ENCODE measurements at regions not wholly inside any gene's neighbourhood (a gene's known extent, or its start where the extent isn't known, plus 50 kb on each side); places are given as distances from the start of the nearest gene placed in this dataset.

- H3K4ac ChIP-seq (ENCODE audit: low read depth, low read length), result no peak overlapping the region
- H2AK5ac ChIP-seq (ENCODE audit: low read length), result no peak overlapping the region
- no peak overlapping the region for H3K18ac ChIP-seq (ENCODE audit: low read length)
- no peak overlapping the region for H3K23ac ChIP-seq (ENCODE audit: low read length)
- H2BK12ac ChIP-seq (ENCODE audit: low read length), result no peak overlapping the region
- WGBS (ENCODE audit: extremely low coverage, insufficient coverage, insufficient read length), result no CpG with 5 or more reads among the region's 3 CpGs
- no peaks in the 10 kb centered on the region for H3K79me2 ChIP-seq (ENCODE audit: control insufficient read depth, insufficient read depth, low read length, poor library complexity)
- H2BK5ac ChIP-seq (ENCODE audit: low read depth, low read length, poor library complexity), result no peak overlapping the region
- no peak overlapping the region for H4K8ac ChIP-seq (ENCODE audit: low read depth, low read length)
- H3K4me2 ChIP-seq (ENCODE audit: low read length), result no peak overlapping the region
- H3K4me1 ChIP-seq (ENCODE audit: control insufficient read depth in 1 of 2, insufficient read depth in 2 of 2, low read length in 2 of 2), result peaks cover 0 to 3% of the 10 kb centered on the region in 2 experiments
- H3K36me3 ChIP-seq (ENCODE audit: control insufficient read depth in 1 of 2, insufficient read depth in 2 of 2, low read length in 2 of 2), result peaks cover 0 to 3% of the 10 kb centered on the region in 2 experiments
- H3K27ac ChIP-seq (ENCODE audit: low read depth, low read length), result no peak overlapping the region
- no peak overlapping the region for H3K9ac ChIP-seq (ENCODE audit: low read length)
- peaks cover 2% of the 10 kb centered on the region for H3K9me3 ChIP-seq (ENCODE audit: insufficient read depth, low read depth, low read length)
- H3K79me1 ChIP-seq (ENCODE audit: low read length), result no peaks in the 10 kb centered on the region
- no peak overlapping the region for H3K14ac ChIP-seq (ENCODE audit: low read length)
- H3K27me3 ChIP-seq (ENCODE audit: insufficient read depth, low read length), result no peaks in the 10 kb centered on the region
- no peak overlapping the region for H4K91ac ChIP-seq (ENCODE audit: low read depth, low read length)
- no peak for DNase-seq
- no peak overlapping the region for H4K12ac ChIP-seq (ENCODE audit: low read depth, low read length)
- no peak overlapping the region for H3K4me3 ChIP-seq (ENCODE audit: low read depth, low read length)
- no peak overlapping the region for H2AFZ ChIP-seq (ENCODE audit: insufficient read depth, low read length, poor library complexity)
- H2BK120ac ChIP-seq (ENCODE audit: insufficient read depth, low read length, poor library complexity), result no peak overlapping the region
These were observed 214.6 kb downstream of the PRL start for GRCh38 chr6:22082218-22082617.

GRCh38 chr6:22083119-22083518, 213.7 kb downstream of the PRL start:
- Histone ChIP-seq H3K4me2 (ENCODE audit: low read length) (no peak overlapping the region), H2AFZ (ENCODE audit: insufficient read depth, low read length, poor library complexity) (no peak overlapping the region), H2BK120ac (ENCODE audit: insufficient read depth, low read length, poor library complexity) (no peak overlapping the region), H2AK5ac (ENCODE audit: low read length) (no peak overlapping the region), H3K9me3 (ENCODE audit: insufficient read depth, low read depth, low read length) (peaks cover 2% of the 10 kb centered on the region), H3K14ac (ENCODE audit: low read length) (no peak overlapping the region), H3K4me1 (ENCODE audit: control insufficient read depth in 1 of 2, insufficient read depth in 2 of 2, low read length in 2 of 2) (peaks cover 0 to 3% of the 10 kb centered on the region in 2 experiments), H4K91ac (ENCODE audit: low read depth, low read length) (no peak overlapping the region), H3K18ac (ENCODE audit: low read length) (no peak overlapping the region), H3K27ac (ENCODE audit: low read depth, low read length) (no peak overlapping the region), H3K4ac (ENCODE audit: low read depth, low read length) (no peak overlapping the region), H3K4me3 (ENCODE audit: low read depth, low read length) (no peak overlapping the region), H3K36me3 (ENCODE audit: control insufficient read depth in 1 of 2, insufficient read depth in 2 of 2, low read length in 2 of 2) (peaks cover 0 to 3% of the 10 kb centered on the region in 2 experiments), H3K79me1 (ENCODE audit: low read length) (no peaks in the 10 kb centered on the region), H3K23ac (ENCODE audit: low read length) (no peak overlapping the region), H4K12ac (ENCODE audit: low read depth, low read length) (no peak overlapping the region), H2BK12ac (ENCODE audit: low read length) (no peak overlapping the region), H2BK5ac (ENCODE audit: low read depth, low read length, poor library complexity) (no peak overlapping the region), H3K79me2 (ENCODE audit: control insufficient read depth, insufficient read depth, low read length, poor library complexity) (no peaks in the 10 kb centered on the region), H3K27me3 (ENCODE audit: insufficient read depth, low read length) (no peaks in the 10 kb centered on the region), H3K9ac (ENCODE audit: low read length) (no peak overlapping the region), H4K8ac (ENCODE audit: low read depth, low read length) (no peak overlapping the region)
- WGBS (ENCODE audit: extremely low coverage, insufficient coverage, insufficient read length), result no CpG with 5 or more reads among the region's 1 CpG
- DNase-seq, result no peak

GRCh38 chr6:22087960-22088706, 208.7 kb downstream of the PRL start:
- Histone ChIP-seq H4K91ac (ENCODE audit: low read depth, low read length) (no peak overlapping the region), H3K4me2 (ENCODE audit: low read length) (no peak overlapping the region), H3K79me1 (ENCODE audit: low read length) (no peaks in the 10 kb centered on the region), H3K23ac (ENCODE audit: low read length) (no peak overlapping the region), H3K9ac (ENCODE audit: low read length) (no peak overlapping the region), H2AK5ac (ENCODE audit: low read length) (no peak overlapping the region), H2BK5ac (ENCODE audit: low read depth, low read length, poor library complexity) (no peak overlapping the region), H2BK120ac (ENCODE audit: insufficient read depth, low read length, poor library complexity) (no peak overlapping the region), H3K4ac (ENCODE audit: low read depth, low read length) (no peak overlapping the region), H2BK12ac (ENCODE audit: low read length) (no peak overlapping the region), H4K8ac (ENCODE audit: low read depth, low read length) (no peak overlapping the region), H4K12ac (ENCODE audit: low read depth, low read length) (no peak overlapping the region), H3K79me2 (ENCODE audit: control insufficient read depth, insufficient read depth, low read length, poor library complexity) (no peaks in the 10 kb centered on the region), H3K27ac (ENCODE audit: low read depth, low read length) (no peak overlapping the region), H3K14ac (ENCODE audit: low read length) (no peak overlapping the region), H3K4me3 (ENCODE audit: low read depth, low read length) (no peak overlapping the region), H3K9me3 (ENCODE audit: insufficient read depth, low read depth, low read length) (peaks cover 2% of the 10 kb centered on the region), H2AFZ (ENCODE audit: insufficient read depth, low read length, poor library complexity) (no peak overlapping the region), H3K4me1 (ENCODE audit: control insufficient read depth in 1 of 2, insufficient read depth in 2 of 2, low read length in 2 of 2) (no peaks in the 10 kb centered on the region), H3K27me3 (ENCODE audit: insufficient read depth, low read length) (no peaks in the 10 kb centered on the region), H3K18ac (ENCODE audit: low read length) (no peak overlapping the region), H3K36me3 (ENCODE audit: control insufficient read depth in 1 of 2, insufficient read depth in 2 of 2, low read length in 2 of 2) (peaks cover 0 to 1% of the 10 kb centered on the region in 2 experiments)
- no CpG with 5 or more reads among the region's 9 CpGs for WGBS (ENCODE audit: extremely low coverage, insufficient coverage, insufficient read length)
- DNase-seq, result no peak

GRCh38 chr6:22091424-22091948, 205.3 kb downstream of the PRL start:
- Histone ChIP-seq H2AFZ (ENCODE audit: insufficient read depth, low read length, poor library complexity) (no peak overlapping the region), H3K79me1 (ENCODE audit: low read length) (no peaks in the 10 kb centered on the region), H4K12ac (ENCODE audit: low read depth, low read length) (no peak overlapping the region), H3K23ac (ENCODE audit: low read length) (no peak overlapping the region), H3K9ac (ENCODE audit: low read length) (no peak overlapping the region), H3K4me3 (ENCODE audit: low read depth, low read length) (no peak overlapping the region), H2AK5ac (ENCODE audit: low read length) (no peak overlapping the region), H3K27ac (ENCODE audit: low read depth, low read length) (no peak overlapping the region), H3K4ac (ENCODE audit: low read depth, low read length) (no peak overlapping the region), H2BK120ac (ENCODE audit: insufficient read depth, low read length, poor library complexity) (no peak overlapping the region), H3K4me1 (ENCODE audit: control insufficient read depth in 1 of 2, insufficient read depth in 2 of 2, low read length in 2 of 2) (no peaks in the 10 kb centered on the region), H3K27me3 (ENCODE audit: insufficient read depth, low read length) (no peaks in the 10 kb centered on the region), H3K14ac (ENCODE audit: low read length) (no peak overlapping the region), H2BK5ac (ENCODE audit: low read depth, low read length, poor library complexity) (no peak overlapping the region), H3K18ac (ENCODE audit: low read length) (no peak overlapping the region), H3K79me2 (ENCODE audit: control insufficient read depth, insufficient read depth, low read length, poor library complexity) (no peaks in the 10 kb centered on the region), H2BK12ac (ENCODE audit: low read length) (no peak overlapping the region), H4K8ac (ENCODE audit: low read depth, low read length) (no peak overlapping the region), H3K36me3 (ENCODE audit: control insufficient read depth in 1 of 2, insufficient read depth in 2 of 2, low read length in 2 of 2) (no peaks in the 10 kb centered on the region), H4K91ac (ENCODE audit: low read depth, low read length) (no peak overlapping the region), H3K4me2 (ENCODE audit: low read length) (no peak overlapping the region), H3K9me3 (ENCODE audit: insufficient read depth, low read depth, low read length) (no peaks in the 10 kb centered on the region)
- DNase-seq, result no peak
- no CpG with 5 or more reads among the region's 5 CpGs for WGBS (ENCODE audit: extremely low coverage, insufficient coverage, insufficient read length)

Data from trophoblast cell (in vitro differentiated cells and primary cell).